ENCODE measurements at regions not wholly inside any gene's neighbourhood (a gene's known extent, or its start where the extent isn't known, plus 50 kb on each side); places are given as distances from the start of the nearest gene placed in this dataset.

DNA sequence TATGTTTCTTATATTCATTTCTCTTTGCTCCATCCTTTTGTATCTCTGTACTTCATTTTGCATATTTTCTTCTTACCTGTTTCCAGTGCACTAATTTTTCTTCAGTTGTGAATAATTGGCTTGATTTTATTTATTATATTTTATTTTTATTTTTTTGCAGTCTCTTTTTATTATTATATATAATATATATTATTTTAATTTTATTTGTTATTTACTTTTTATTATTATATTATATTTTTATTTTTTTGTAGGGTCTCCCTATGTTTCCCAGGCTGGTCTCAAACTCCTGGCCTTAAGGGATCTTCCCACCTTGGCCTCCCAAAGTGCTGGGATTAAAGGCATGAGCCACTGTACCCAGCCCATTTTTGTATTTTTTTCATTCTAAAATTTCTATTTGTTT lies 213.1 kb upstream of the TSC22D2 start:
- H3K4me3 Mint-ChIP-seq, result no peak overlapping the region

DNA sequence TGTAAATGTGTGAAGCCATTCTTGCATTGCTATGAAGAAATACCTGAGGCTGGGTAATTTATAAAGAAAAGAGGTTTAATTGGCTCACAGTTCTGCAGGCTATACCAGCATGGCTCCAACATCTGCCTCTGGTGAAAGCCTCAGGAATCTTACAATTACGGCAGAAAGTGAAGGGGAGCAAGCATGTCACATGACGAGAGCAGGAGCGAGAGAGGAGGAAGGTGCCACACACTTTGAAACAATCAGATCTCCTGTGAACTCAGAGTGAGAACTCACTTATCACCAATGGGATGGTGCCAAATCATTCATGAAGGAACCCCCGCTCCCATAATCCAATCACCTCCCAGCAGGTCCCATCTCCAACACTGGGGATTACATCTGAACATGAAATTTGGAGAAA lies 213.6 kb upstream of the TSC22D2 start:
- Mint-ChIP-seq H3K4me1 (no peaks in the 10 kb centered on the region), H3K9me3 (no peaks in the 10 kb centered on the region), H3K27me3 (peaks cover 34% of the 10 kb centered on the region), H3K36me3 (ENCODE audit: low read depth) (no peaks in the 10 kb centered on the region), H3K27ac (no peak overlapping the region), H3K4me3 (no peak overlapping the region)
- no peak for ATAC-seq
- no peak for DNase-seq

More for the DNA sequence above, 213.1 kb upstream of the TSC22D2 start:
- Mint-ChIP-seq H3K4me1 (no peaks in the 10 kb centered on the region), H3K27me3 (peaks cover 35% of the 10 kb centered on the region), H3K9me3 (no peaks in the 10 kb centered on the region), H3K27ac (no peak overlapping the region), H3K36me3 (ENCODE audit: low read depth) (no peaks in the 10 kb centered on the region)
- DNase-seq, result no peak
- no peak for ATAC-seq

DNA sequence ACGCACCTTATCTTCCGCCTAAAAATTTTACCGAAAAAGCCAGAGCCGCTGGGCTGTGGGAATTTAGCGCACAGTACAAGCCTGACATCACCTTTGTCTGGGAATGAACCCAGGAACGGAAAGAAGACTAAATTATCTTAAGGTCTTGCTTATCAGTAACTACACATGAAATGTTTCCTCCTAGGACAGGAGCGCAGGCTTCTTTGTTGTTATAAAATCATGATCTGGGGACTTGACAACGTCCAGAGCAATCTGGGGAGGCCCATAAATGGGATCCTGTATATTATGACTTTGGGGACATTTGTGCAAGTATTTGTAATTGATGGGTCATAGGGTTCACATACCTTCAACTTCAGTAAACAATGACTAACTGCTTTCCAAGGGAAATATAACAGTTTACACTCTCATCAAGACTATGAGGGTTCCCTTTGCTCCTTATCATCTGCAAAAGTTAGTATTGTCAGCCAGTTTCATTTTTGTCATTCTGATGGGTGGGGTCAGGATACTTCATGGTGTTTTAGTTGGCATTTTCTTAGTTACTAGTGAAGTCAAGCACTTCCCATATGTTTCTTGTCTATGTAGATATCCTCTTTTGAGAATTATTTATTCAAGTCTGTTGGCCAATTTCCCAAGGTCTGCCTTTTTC lies 213.9 kb upstream of the PFN2 start:
- Mint-ChIP-seq H3K4me3 (no peak overlapping the region), H3K9me3 (peaks cover 3% of the 10 kb centered on the region), H3K36me3 (ENCODE audit: low read depth) (no peaks in the 10 kb centered on the region), H3K4me1 (no peaks in the 10 kb centered on the region), H3K27me3 (peaks cover 4% of the 10 kb centered on the region), H3K27ac (no peak overlapping the region)
- DNase-seq, result no peak
- no peak for ATAC-seq

DNA sequence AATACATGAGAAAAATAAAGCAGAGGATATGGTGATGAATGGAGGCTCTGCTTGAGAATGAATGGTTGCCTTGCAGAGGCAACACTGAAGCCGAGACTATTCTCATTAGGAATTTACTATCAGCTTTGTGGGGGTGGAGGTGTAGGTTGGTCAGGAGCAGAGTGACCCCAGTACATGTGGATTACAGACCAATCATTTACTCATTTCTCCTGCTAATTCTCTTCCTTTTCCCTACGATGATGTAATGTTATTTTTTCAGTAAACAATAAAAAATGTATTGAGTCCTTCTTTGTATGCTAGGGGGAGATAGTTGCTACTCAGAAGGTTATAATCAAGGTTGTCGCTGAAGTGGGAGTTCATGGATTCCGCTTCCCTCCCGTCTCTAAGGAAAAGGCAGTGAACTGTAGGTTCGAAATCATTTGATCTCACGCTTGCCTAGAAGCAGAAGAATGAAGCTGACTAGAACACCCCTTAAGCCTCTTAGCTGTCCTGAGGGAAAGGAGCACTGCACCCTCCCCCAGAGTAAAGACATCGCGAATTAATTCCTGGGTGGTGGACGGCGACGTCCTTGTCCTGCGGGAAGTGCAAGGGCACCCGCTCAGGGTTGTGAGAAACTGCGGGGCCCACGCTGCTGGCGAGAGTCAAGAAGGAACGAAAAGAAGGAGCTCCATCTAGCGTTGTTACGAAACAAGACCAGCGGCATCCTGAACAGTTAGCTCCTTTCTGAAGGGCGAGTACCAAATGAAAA lies 213.2 kb upstream of the PFN2 start:
- Mint-ChIP-seq H3K27me3 (peaks cover 6% of the 10 kb centered on the region), H3K4me1 (no peaks in the 10 kb centered on the region), H3K27ac (no peak overlapping the region), H3K9me3 (peaks cover under 1% of the 10 kb centered on the region), H3K36me3 (ENCODE audit: low read depth) (no peaks in the 10 kb centered on the region), H3K4me3 (no peak overlapping the region)
- DNase-seq (peak; percentile 43), ATAC-seq (peak; percentile 94)

DNA sequence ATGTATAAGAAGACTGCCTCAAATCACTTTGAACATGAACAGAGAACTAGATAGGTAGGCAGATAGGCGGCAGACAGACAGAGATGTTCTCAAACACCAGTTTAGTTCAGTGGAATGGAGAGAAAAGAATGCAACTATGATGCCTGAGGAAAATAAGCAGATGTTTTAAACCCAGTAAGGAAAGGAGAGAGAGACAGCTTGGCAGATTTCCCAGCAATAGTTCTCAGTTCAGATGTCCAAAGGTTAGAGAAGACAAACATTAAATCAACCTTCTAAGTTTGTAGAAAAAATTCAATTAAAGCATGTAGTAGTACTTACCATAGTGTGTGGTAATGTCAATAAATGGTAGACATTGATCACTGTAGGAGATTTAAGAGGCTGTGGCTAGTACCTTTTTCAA lies 209.6 kb upstream of the PFN2 start:
- DNase-seq (no peak), ATAC-seq (no peak)
- no peaks in the 10 kb centered on the region for H3K36me3 Mint-ChIP-seq (ENCODE audit: low read depth)
- no peak overlapping the region for H3K27ac Mint-ChIP-seq
- H3K4me1 Mint-ChIP-seq, result no peaks in the 10 kb centered on the region
- H3K9me3 Mint-ChIP-seq, result no peaks in the 10 kb centered on the region
- H3K27me3 Mint-ChIP-seq, result peaks cover 2% of the 10 kb centered on the region
- H3K4me3 Mint-ChIP-seq, result no peak overlapping the region

DNA sequence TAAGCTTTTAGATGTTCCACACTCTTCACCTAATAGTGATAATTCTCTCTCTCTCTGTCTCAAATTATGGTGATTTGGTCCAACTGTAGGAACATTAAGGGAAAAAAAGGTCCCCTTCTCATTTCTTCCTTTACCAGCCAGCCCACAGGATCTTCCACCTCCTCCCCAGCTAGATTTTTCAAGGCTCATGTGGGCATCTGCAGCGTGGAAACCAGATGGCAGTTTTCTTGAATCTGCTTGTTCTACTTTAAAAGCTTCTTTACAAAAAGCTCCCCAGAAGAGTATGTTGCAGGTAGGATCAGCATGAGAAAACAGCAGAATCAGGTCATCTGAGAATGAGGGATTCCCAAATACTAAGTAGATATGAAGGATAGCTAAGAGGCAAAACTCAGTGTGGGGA lies 208.6 kb upstream of the PFN2 start:
- ATAC-seq (no peak), DNase-seq (no peak)
- H3K36me3 Mint-ChIP-seq (ENCODE audit: low read depth), result no peaks in the 10 kb centered on the region
- no peak overlapping the region for H3K4me3 Mint-ChIP-seq
- H3K27ac Mint-ChIP-seq, result no peak overlapping the region
- H3K27me3 Mint-ChIP-seq, result peaks cover 2% of the 10 kb centered on the region
- no peaks in the 10 kb centered on the region for H3K4me1 Mint-ChIP-seq
- no peaks in the 10 kb centered on the region for H3K9me3 Mint-ChIP-seq

DNA sequence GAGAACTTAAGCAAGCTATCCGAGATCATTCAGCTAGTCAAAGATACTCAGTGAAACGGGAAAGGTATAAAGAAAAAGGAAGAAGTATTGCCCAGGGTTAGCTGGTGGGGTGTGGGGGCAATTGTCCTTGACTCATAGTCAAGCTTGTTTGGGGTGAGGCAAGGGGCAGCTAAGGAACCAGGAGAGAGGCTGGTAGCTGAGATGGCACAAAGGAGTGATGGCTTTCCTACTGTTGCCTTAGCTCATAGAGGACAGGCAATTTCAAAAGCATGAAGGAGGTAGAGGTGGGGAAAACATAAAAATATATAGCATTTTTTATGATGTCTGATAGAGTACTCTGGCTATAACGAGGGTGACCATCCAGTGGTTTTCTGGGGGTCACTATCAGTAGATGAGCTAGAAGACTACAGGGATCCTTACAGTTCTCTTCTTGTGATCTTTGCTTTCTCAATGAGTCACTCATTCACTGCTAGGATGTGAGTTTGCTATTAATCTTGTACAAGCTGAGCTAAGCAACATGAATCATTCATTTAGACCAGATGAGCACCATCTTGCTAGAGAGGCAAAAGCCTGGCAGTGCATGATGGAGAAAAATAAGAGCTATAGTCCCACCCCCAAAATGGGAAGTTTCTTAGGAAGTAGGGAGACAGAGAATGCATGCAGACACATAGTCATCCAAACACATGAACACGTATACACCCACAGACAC lies 207.1 kb upstream of the PFN2 start:
- no peaks in the 10 kb centered on the region for H3K36me3 Mint-ChIP-seq (ENCODE audit: low read depth)
- no peak for DNase-seq

DNA sequence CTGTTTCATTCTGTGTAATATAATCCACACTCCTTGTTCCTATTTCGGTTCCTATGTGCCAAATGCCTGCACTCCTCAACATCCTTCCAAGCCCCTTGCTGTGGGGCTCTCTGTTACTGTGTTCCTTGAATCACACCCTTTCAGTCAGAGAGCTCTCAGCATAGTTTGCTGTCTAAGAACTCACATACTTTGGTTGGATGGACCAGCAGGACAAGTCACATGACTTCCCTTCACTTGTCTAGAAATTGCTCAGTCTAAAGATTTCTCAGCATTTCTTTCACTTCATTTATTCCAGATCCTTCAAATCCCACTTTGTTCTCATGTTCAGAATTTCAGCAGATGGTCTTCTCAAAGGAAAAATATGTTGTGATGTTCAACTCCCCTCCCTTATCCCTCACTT lies 203.5 kb upstream of the PFN2 start:
- no peak overlapping the region for H3K4me3 Mint-ChIP-seq
- no peaks in the 10 kb centered on the region for H3K9me3 Mint-ChIP-seq
- no peaks in the 10 kb centered on the region for H3K36me3 Mint-ChIP-seq (ENCODE audit: low read depth)
- H3K4me1 Mint-ChIP-seq, result no peaks in the 10 kb centered on the region
- H3K27me3 Mint-ChIP-seq, result no peaks in the 10 kb centered on the region
- ATAC-seq, result no peak
- DNase-seq, result no peak
- no peak overlapping the region for H3K27ac Mint-ChIP-seq

More for the DNA sequence above, 207.1 kb upstream of the PFN2 start:
- H3K9me3 Mint-ChIP-seq, result no peaks in the 10 kb centered on the region
- ATAC-seq, result no peak
- H3K4me3 Mint-ChIP-seq, result no peak overlapping the region
- H3K4me1 Mint-ChIP-seq, result no peaks in the 10 kb centered on the region
- no peak overlapping the region for H3K27ac Mint-ChIP-seq
- H3K27me3 Mint-ChIP-seq, result peaks cover 2% of the 10 kb centered on the region

DNA sequence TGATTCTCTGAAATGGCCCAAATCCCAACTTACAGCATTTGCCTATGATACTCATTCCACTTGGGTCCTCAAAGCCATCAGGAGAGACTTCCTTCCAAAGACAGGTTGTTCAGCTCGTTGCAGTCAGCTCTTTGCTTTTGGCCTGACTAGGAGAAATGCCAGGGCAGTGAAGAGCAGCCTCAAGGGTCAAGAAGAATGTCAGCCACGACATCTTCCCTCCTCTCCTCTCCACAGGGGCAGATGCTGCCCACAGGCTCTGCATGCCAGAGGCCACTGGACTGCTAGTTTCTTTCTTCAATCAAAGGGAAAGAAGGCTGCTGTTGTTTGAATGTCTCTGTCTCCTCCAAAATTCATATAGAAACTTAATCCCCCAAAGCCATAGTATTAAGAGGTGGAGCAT lies 201.7 kb upstream of the PFN2 start:
- no peaks in the 10 kb centered on the region for H3K27me3 Mint-ChIP-seq
- no peak for DNase-seq
- H3K27ac Mint-ChIP-seq, result no peak overlapping the region
- no peaks in the 10 kb centered on the region for H3K4me1 Mint-ChIP-seq
- no peak overlapping the region for H3K4me3 Mint-ChIP-seq
- H3K9me3 Mint-ChIP-seq, result no peaks in the 10 kb centered on the region
- H3K36me3 Mint-ChIP-seq (ENCODE audit: low read depth), result no peaks in the 10 kb centered on the region
- ATAC-seq, result no peak

DNA sequence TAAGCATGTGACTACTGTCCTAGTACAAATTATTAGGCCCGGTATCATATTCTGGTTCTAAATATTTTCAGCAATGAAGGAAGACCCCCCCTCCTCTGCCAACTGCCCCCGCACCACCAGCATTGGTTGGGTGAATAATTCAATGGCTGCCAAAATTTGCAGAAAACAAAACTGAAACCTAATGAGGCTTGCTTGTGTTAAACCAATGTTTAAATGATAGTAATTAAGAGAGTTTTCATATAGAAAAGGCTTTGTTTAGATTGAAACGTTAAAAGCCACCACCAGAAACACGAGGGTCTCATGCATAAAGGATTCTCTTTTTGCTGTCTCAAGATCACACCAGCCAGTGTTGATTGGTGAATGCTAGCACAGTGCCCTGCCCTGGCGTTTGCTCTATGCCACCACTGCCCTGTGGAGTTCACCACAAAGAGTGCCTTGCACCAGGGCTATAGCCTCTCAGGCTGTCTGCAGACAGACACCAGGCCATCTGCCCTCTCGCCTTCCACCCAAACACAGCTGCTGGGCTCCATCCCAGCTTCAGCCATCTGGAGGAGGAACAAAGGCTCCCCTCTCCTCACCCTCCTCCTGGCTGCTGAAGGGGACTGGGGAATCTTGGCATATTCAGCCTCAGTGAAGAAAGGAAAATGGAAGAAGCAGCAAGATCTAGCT lies 200.3 kb upstream of the PFN2 start:
- Mint-ChIP-seq H3K4me3 (no peak overlapping the region), H3K27ac (no peak overlapping the region), H3K9me3 (no peaks in the 10 kb centered on the region), H3K36me3 (ENCODE audit: low read depth) (no peaks in the 10 kb centered on the region), H3K27me3 (no peaks in the 10 kb centered on the region), H3K4me1 (no peaks in the 10 kb centered on the region)
- ATAC-seq, result peak; percentile 28
- DNase-seq, result no peak

DNA sequence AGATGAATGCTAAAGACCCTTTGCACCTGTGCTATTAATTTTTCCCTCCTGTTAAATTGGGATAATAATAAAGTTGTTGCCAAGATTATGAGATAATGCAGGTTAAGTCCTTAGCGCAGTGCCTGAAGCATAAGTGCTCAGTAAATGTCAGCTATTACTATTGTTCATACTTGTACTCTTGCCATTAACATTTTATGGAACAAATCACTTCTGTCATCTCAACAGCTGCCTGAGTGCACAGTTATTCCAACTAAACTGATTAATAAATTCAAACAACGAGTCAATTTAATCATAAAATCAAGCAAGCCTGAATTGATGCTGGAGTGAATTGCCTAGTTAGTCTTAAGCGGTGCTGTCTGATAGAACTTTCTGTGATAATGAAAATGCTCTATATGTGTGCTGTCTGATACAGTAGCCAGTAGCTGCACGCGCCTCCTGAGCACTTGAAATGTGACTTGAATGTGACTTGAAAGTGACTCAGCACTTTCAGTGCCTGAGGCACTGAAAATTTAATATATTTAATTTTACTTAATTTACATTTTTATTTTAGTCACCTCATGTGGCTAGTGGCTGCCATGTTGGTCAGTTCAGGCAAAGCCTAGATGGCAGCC lies 198.7 kb upstream of the PFN2 start:
- Mint-ChIP-seq H3K36me3 (ENCODE audit: low read depth) (no peaks in the 10 kb centered on the region), H3K27ac (no peak overlapping the region), H3K4me1 (no peaks in the 10 kb centered on the region), H3K4me3 (no peak overlapping the region), H3K9me3 (no peaks in the 10 kb centered on the region), H3K27me3 (no peaks in the 10 kb centered on the region)
- DNase-seq (no peak), ATAC-seq (no peak)

DNA sequence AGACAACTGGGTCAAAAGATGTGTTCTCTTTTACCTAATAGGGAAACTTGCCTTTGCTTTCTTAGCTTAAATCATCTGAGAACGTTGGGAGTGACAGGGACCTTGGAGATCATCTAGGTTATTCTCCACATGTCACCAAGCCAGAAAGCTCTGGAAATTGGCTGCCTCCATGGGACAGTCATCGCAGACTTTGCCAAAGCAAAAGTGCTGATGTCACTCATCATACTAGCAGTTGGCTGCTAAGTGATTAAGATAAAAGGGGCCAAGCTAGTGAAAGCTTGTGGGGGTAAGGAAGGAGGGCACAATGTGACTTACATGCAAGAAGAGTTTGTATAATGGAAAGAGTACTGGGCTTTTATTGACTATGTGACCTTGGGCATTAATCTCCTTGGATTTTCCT lies 198.0 kb upstream of the PFN2 start:
- no peaks in the 10 kb centered on the region for H3K27me3 Mint-ChIP-seq
- no peak overlapping the region for H3K27ac Mint-ChIP-seq
- no peak for ATAC-seq
- no peaks in the 10 kb centered on the region for H3K9me3 Mint-ChIP-seq
- DNase-seq, result no peak
- no peak overlapping the region for H3K4me3 Mint-ChIP-seq
- no peaks in the 10 kb centered on the region for H3K36me3 Mint-ChIP-seq (ENCODE audit: low read depth)
- no peaks in the 10 kb centered on the region for H3K4me1 Mint-ChIP-seq

DNA sequence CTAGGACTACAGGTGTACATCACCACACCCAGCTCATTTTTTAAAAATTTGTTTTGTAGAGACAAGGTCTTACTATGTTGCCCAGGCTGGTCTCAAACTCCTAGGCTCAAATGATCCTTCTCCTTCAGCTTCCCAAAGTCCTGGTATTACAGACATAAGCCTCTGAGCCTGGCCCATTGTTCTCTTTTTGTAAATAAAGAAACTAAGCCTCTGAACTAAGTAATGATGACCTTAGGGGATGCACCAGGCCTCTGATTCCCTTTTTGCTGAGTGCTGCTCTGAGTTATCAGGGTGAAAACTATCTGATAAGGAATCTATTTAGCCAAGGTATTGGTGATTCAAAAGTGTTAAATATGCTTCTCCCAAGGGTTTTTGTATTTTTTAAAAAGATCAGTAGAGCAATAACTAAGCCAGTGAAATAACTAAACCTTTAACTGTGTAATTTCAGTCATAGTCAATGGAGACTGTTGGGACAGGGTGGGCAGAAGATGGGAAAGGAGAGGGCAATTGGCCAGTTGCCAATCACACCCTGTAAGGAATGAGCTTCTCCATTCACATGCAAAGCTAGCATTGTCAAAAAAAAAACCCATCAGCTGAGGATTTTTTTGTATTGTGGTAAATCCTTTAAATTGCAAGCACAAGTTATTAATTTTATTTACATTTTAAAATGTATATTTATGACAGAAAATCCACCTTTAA lies 194.8 kb upstream of the PFN2 start:
- H3K27me3 Mint-ChIP-seq, result no peaks in the 10 kb centered on the region
- no peak overlapping the region for H3K4me3 Mint-ChIP-seq
- H3K9me3 Mint-ChIP-seq, result no peaks in the 10 kb centered on the region
- H3K36me3 Mint-ChIP-seq (ENCODE audit: low read depth), result no peaks in the 10 kb centered on the region
- no peaks in the 10 kb centered on the region for H3K4me1 Mint-ChIP-seq
- no peak for ATAC-seq
- no peak for DNase-seq
- no peak overlapping the region for H3K27ac Mint-ChIP-seq

DNA sequence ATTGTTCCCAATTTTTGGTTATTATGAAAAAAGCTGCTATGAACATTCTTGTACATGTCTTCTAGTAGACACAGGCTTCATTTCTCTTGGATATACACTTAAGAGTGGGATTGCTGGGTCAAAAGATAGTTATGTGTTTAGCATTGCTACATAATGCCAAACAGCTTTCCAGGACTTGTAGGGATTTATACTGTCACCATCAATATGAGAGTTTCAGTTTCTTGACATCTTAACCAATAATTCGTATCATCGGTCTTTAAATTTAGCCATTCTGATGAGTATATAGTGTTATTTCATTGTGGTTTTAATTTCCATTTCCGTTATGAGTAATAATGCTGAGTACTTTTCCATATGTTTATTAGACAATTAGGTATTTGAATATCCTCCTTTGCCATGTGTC lies 190.3 kb upstream of the PFN2 start:
- ATAC-seq, result no peak
- H3K36me3 Mint-ChIP-seq (ENCODE audit: low read depth), result no peaks in the 10 kb centered on the region
- no peak for DNase-seq
- peaks cover 5% of the 10 kb centered on the region for H3K27me3 Mint-ChIP-seq
- no peaks in the 10 kb centered on the region for H3K4me1 Mint-ChIP-seq
- H3K9me3 Mint-ChIP-seq, result no peaks in the 10 kb centered on the region
- H3K4me3 Mint-ChIP-seq, result no peak overlapping the region
- no peak overlapping the region for H3K27ac Mint-ChIP-seq
